Peyer's patch (tissue), 4 donors: ENCODE measurements at regions not wholly inside any gene's neighbourhood (a gene's known extent, or its start where the extent isn't known, plus 50 kb on each side); places are given as distances from the start of the nearest gene placed in this dataset.

Experiments
- CTCF ChIP-seq, 6 experiments: fragments of 450-650 bp in 4 of 6; fragments of 200-600 bp in 2 of 6; sonication (generic) in 1 of 6; IDR thresholded peaks; one replicate each; pipeline ENCODE4 v1.5.1; 2017 to 2019; ENCODE audit warnings: antibody characterized with exemption in 6 of 6, mild to moderate bottlenecking in 3 of 6, moderate library complexity in 1 of 6
- POLR2A ChIP-seq, 2 donors: fragments of 450-650 bp; IDR thresholded peaks; one replicate each; pipeline ENCODE4 v1.5.1; 2017; ENCODE audit warnings: antibody characterized with exemption in 2 of 2, mild to moderate bottlenecking in 2 of 2, moderate library complexity in 2 of 2

DNA sequence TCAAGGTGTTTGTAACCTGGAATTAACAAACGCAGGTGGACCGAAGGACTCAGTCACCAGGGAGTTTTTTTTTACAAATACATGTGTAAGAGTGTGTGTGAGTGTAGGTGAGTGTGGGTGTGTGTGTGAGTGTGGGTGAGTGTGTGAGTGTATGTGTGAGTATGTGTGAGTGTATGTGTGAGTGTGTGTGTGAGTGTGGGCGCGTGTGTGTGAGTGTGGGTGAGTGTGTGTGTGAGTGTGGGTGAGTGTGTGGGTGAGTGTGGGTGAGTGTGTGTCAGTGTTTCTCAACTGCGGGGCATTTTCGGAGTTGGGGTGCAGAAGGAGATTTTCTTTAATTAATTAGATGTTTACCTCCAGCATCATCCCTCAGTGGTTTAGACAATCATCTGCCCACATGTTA, 1178.8 kb downstream of the VRK1 start:
- TF ChIP-seq CTCF (IDR thresholded peaks at IDR 0.05) (no peak), POLR2A (IDR thresholded peaks at IDR 0.05) (no peak)
